Fibroblast of skin of right biceps (primary cell): ENCODE measurements at regions not wholly inside any gene's neighbourhood (a gene's known extent, or its start where the extent isn't known, plus 50 kb on each side); places are given as distances from the start of the nearest gene placed in this dataset.

Experiments
- DNase-seq: peaks from one replicate; pipeline ENCODE4 v3.0.0-alpha.2; 2013

DNA sequence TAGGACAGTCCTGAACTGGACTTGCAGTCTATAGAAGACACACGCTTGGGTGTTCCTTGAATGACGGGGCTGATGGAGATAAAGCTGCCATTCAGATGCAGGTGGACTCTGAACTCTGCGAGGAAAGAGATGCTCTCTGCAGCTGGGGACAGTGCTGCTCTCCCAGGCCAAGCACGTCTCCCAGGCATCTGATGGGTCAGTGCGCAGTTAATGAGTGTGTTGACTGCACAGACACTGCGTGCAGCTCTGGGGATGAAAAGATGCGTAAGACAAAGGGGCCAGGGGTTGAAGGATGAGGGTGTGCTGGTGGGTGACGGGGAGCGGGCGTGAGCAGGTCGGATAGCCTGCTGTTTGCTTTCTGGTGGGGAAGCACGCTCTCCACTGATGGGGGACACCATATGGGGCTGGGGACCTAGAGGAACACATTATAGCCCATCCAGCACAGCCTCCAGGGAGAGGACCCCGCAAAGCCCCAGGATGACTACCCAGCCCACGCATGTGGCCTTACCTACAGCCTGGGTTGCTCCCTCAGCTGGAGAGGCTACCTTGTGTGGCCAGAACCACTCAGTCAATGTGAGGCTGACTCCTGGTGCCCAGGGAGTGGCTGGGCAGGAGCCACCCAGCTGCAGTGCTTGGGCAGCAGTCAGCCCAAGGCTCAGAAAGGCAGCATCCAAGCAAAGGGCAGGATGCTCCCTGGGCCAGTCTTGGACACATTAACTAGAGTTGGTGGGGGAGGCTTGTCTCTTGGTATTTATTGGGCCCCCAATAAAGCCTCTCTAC, 246.3 kb downstream of the RBFOX3 start:
- DNase-seq = no peak

- DNase-seq = no peak
Observed at GRCh38 chr17:79363552-79364275, 247.1 kb downstream of the RBFOX3 start.

DNA sequence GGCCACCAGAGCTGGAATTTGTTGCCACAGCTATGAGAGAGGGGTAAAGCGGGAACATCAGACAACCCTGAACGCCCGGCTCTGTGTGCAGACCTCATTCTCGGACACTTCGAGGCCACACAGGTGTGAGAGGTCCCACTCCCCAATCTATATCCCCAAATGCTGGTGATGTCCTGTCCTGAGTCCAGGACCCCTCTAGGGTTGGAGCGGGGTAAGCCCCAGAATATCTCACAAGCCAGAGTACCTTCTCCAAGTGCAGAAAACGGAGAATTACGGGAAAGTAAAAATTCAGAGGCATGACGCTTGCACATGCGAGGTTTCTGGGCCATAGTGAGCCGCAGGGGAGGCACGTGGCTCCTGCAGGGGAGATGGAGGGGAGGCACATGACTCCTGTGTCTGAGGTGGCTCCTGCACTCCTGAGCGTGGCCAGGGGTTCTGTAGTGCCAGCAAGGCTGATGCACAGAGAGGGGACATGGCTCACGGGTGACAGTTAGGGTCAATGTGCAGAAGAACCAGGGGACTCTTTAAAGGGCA, 248.0 kb downstream of the RBFOX3 start:
- no peak for DNase-seq

DNA sequence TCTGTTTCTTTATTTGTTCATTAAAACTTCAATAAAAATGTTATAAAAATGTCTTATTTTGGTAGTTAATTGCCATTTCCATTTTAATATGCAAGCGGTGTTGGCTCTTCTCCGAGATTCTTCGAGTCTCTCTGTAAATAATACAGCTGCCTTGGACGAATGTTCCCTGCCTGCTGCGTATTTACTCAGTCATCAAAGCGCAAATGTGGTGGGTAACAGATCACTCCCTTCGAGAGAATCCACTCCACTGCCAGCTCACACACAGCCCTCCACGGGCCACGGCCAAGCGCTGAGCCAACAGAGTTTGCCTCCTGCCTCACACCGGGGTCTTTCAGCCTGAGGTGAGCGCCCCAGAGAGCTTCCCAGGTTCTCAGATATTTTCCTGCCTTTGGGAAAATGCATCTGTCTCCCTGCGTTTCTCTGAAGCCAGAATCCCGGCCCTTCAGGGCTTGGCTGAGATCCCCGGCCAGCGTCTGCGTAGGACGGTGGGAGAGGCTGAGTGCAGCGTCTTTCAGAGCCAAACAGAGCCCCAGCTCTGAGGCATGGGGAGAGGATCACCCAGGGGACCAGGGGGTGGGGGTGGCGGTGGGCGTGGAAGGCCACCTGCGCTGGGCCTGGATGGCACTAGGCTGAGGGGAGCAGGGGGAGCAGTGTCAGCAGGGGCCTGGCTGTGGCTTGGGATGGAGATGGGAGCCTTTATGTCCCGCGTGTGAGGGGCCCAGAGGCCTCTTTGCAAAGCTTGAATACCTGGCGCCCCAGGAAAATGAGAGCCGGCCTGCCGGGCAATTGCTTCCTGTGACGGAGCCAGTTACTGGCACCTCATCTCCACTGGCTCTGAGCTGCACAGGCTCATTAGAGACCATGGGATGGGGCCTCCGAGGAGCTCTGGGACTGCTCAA, 248.7 kb downstream of the RBFOX3 start:
- DNase-seq = no peak

DNA sequence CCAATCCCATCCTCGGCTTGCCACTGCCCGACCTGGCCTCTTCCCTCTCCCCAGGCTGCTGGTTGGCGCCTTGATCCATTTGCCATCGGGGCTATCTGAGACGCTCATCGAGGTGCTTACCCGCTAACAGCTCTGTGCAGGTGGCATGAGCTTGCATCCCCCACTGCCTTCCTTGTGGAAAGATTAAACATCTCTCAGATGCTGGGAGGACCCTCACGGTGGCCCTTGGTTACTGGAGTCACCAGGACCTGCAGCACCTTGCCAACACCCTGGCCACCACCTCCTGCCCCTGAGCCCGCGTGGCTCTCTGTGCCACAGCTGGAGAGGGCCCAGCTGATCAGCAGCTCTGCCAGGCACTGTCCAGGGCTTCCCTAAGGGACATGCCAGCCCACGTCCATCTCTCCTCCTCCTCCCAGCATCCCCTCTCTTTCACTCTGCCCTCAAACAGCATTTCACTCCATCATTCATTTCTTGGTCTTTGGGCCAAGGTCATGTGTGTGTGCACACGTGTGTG, 249.6 kb downstream of the RBFOX3 start:
- DNase-seq = no peak

GRCh38 chr17:79360196-79360595, 250.7 kb downstream of the RBFOX3 start:
- DNase-seq = no peak

- DNase-seq = no peak
Observed at GRCh38 chr17:79356839-79357447, 253.9 kb downstream of the RBFOX3 start.

GRCh38 chr17:79355165-79355564, 255.7 kb downstream of the RBFOX3 start:
- DNase-seq = no peak

- DNase-seq = no peak
Observed at GRCh38 chr17:79354173-79354820, 256.6 kb downstream of the RBFOX3 start.

- no peak for DNase-seq
Observed at GRCh38 chr17:79353548-79353947, 257.3 kb downstream of the RBFOX3 start.

- no peak for DNase-seq
Observed at GRCh38 chr17:79353016-79353415, 257.8 kb downstream of the RBFOX3 start.

- no peak for DNase-seq
Observed at GRCh38 chr17:79350533-79350932, 260.3 kb downstream of the RBFOX3 start.

DNA sequence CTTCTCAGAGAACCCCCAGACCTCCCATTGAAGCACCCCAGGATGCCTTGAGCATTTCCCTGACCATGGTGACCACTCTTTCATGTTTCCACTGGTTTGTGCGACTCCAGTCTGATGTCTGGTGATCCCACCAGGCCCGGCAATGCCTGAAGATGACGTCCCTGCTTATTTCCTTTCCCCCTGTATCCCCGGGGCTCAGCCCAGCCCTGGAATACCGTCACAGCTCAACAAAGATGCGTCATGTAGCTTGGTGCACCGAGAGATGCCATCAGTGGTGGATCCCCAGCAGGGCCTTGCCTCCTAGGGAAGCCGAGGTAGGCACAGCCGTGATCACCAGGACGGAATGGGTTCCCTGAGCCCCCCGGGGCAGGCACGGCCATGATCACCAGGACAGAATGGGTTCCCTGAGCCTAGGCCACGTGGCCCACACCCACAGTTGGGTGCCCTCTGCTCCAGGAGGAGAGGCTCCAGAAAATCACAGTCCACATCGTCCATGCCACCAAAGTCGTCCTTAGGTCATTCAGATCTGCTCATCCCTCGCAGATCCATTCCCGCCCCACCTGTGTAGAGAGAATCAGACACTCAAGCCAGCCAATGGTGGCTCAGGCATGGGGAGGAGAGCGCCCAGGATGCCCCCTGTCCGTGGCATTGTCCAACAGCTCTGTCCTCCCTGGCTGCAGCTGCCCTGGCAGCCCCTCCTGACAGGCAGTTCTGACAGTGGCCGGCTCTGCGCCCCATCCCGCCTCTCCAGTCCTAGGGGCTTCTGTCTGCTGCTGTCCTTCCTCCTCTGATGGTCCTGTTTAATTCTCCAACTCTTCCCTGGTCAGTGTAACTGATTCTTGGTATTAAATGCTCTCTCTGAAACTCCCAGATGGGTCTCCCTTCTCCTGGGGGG, 261.1 kb downstream of the RBFOX3 start:
- DNase-seq = no peak

DNA sequence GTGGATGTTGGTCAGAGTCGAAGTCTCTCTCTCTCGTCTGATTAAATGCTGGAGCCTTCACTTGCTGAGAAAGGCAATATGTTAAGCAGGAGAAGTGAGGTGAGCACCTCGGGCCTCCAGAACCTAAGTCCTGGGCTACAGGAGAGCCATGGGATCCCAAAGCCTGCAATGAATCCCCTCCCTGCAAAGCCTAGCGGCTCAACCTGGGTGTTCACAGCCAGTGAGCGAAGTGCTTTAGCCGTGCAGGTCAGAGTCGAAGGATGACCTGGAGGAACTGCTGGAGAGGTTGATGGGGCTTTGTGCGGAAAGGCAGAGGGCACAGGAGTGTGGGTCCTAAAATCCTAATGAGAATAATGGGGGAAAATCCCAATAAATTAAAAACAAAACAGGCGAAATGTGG, 267.8 kb downstream of the ENGASE start:
- DNase-seq = no peak

DNA sequence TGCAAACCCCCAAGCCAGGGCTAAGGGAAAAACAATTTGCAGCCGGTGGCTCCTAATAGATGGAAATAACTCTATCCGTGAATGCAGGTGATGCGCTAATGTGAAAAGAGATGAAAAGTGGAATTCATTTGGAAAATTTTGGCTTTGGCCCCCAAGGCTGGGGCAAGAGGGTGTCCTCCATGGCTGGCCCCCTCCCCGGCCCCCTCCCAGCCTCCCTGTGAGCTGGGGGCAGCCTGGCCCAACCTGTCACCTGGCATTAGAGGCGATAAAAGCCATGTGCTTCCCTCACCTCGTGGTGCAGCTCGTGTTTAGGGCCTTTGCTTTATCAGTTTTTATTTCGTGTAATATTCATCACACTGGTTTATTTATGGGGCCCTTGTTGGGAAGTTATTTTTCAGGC, 267.2 kb downstream of the ENGASE start:
- DNase-seq = no peak

DNA sequence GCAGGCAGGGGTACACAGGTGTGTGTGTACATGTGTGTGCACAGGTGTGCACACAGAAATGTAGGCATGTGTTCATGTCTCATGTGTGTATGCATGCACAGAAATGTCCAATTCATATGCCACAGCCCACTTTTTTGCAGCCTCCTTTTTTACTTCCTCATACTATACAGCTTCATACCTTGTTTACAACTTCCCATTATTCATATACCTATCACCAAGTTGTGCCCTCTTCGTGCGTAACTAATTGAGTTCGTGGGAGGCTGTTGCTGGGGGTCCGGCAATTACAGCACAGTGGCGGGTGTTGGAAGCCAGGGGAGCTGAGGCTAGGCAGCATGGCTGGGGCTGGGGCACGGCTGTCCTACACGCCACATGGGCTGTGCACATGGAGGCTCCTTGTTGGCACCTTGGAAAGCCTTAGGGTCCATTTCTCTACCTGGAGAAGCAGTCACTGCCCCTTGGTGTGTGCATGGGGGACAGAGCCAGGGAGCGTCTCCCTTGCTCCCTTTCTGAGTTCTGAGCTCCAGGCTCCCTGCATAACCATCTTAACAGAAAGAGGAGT, 266.7 kb downstream of the ENGASE start:
- DNase-seq = no peak

- no peak for DNase-seq
Observed at GRCh38 chr17:79340333-79341221, 266.0 kb downstream of the ENGASE start.

DNA sequence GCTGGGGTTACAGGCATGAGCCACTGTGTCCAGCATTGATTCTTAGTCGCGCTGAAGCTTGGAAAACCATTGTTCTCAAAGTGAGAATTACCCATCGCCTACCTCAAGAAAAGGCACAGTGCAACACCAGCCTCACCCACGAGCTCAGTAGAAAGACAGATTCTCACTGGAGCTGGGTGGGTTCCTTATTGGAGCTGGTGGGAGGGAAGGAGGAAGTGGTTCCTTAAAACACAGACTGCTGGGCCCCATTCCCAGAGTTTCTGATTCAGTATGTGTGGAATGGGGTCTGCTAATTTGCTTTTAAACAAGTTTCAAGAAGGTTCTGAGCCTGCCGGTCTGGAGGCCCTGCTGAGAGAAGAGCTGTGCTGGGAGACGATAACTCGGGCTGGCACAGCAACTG, 264.7 kb downstream of the ENGASE start:
- DNase-seq = peak; percentile 3

DNA sequence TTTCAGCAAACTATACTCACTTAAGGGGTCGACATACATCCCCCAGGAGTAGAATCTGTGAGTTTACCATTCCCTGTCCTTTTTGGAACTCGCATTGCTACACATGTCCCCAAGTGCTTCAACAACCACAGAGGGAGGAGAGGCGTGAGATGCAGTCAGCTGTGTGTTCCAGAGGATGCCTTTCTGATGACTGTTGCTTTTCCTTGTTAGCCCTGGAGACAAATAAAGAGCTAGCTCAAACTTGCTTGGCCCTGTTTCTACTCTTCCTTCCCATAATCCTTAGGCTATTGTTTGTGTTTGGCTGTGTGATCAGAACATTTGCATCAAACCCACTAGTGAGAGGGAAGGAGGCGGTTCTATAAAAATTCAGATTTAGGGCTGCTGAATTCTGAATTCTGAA, 264.0 kb downstream of the ENGASE start:
- peak; percentile 17 for DNase-seq
